KBM-7 (cell line): ENCODE measurements at regions not wholly inside any gene's neighbourhood (a gene's known extent, or its start where the extent isn't known, plus 50 kb on each side); places are given as distances from the start of the nearest gene placed in this dataset.

Experiments used
- DNase-seq: peaks from one replicate; pipeline ENCODE4 v3.0.0-alpha.2; 2015
- in situ Hi-C: fragments of 300-500 bp; cut with MboI; formaldehyde crosslinking; loops from 2 replicates; pipeline ENCODE4 v1.14.3; 2020; ENCODE audit warnings: low sequenced_read_pairs, low pct_unique_long_range_greater_than_20kb, mixed read lengths

- DNase-seq = no peak
- in situ Hi-C loops = no loop called here
Measured at GRCh38 chr18:25818505-25818904, 271.9 kb downstream of the SS18 start.

- in situ Hi-C loops = no loop called here
- DNase-seq = no peak
Measured at GRCh38 chr18:25817546-25818237, 272.7 kb downstream of the SS18 start.

- no peak for DNase-seq
- in situ Hi-C loops = no loop called here
Measured at GRCh38 chr18:25815659-25816058, 274.8 kb downstream of the SS18 start.

- in situ Hi-C loops = no loop called here
- DNase-seq = peak; percentile 1
Measured at GRCh38 chr18:25814841-25815458, 275.5 kb downstream of the SS18 start.

GRCh38 chr18:25813110-25813509, 277.3 kb downstream of the SS18 start:
- in situ Hi-C loops = no loop called here
- no peak for DNase-seq

- in situ Hi-C loops = no loop called here
- no peak for DNase-seq
Measured at GRCh38 chr18:25810736-25811135, 279.7 kb downstream of the SS18 start.

GRCh38 chr18:25805939-25806338, 284.5 kb downstream of the SS18 start:
- no peak for DNase-seq
- in situ Hi-C loops = no loop called here

- DNase-seq = no peak
- in situ Hi-C loops = no loop called here
Measured at GRCh38 chr18:25805323-25805722, 285.1 kb downstream of the SS18 start.

GRCh38 chr18:25799231-25799630, 291.2 kb downstream of the SS18 start:
- in situ Hi-C loops = no loop called here
- no peak for DNase-seq

GRCh38 chr18:25798046-25798445, 292.4 kb downstream of the SS18 start:
- DNase-seq = no peak
- in situ Hi-C loops = no loop called here

- DNase-seq = no peak
- in situ Hi-C loops = no loop called here
Measured at GRCh38 chr18:25795213-25795612, 295.2 kb downstream of the SS18 start.

GRCh38 chr18:25787276-25787675, 303.1 kb downstream of the SS18 start:
- in situ Hi-C loops = no loop called here
- no peak for DNase-seq

GRCh38 chr18:25786758-25787157, 303.7 kb downstream of the SS18 start:
- no peak for DNase-seq
- in situ Hi-C loops = no loop called here

GRCh38 chr18:25780105-25780504, 310.3 kb downstream of the SS18 start:
- in situ Hi-C loops = no loop called here
- no peak for DNase-seq

GRCh38 chr18:25771796-25772195, 318.6 kb downstream of the SS18 start:
- in situ Hi-C loops = no loop called here
- no peak for DNase-seq

GRCh38 chr18:25764777-25765176, 325.6 kb downstream of the SS18 start:
- in situ Hi-C loops = no loop called here
- DNase-seq = no peak

GRCh38 chr18:25759111-25759510, 331.3 kb downstream of the SS18 start:
- DNase-seq = no peak
- in situ Hi-C loops = no loop called here

- in situ Hi-C loops = no loop called here
- no peak for DNase-seq
Measured at GRCh38 chr18:25743646-25744151, 346.7 kb downstream of the SS18 start.

- in situ Hi-C loops = no loop called here
Measured at GRCh38 chr18:25739376-25739775, 351.0 kb downstream of the SS18 start.

GRCh38 chr18:25737710-25738311, 352.6 kb downstream of the SS18 start:
- in situ Hi-C loops = no loop called here
- no peak for DNase-seq

More at GRCh38 chr18:25739376-25739775, 351.0 kb downstream of the SS18 start:
- DNase-seq = no peak
